ENCODE measurements at regions not wholly inside any gene's neighbourhood (a gene's known extent, or its start where the extent isn't known, plus 50 kb on each side); places are given as distances from the start of the nearest gene placed in this dataset.
"Not testable (repeated sequence)": the region's sequence is repeated elsewhere in the genome, so short reads cannot be mapped to it uniquely, and the experiment has no call there.

DNA sequence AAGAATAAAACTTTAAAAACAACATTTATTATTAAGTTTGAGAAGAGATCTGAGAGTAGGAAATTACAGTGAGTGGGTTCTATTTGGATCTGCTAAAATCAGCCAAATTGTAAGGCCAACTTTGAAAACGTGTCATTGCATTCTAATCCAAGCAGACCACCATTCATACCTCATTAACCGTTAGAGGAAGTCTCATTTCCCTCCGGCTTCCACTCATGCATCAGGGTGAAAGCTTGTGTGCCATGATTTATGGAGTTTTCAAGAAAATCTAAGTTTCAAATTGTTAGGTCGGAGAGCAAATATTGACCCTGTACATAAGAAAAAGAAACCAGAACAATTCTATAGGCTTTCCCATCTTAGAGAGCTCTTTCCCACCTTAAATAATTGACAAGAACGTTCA lies 166.6 kb upstream of the NRG3 start:
- no peak for DNase-seq (ENCODE audit: extremely low read depth, low read depth)

DNA sequence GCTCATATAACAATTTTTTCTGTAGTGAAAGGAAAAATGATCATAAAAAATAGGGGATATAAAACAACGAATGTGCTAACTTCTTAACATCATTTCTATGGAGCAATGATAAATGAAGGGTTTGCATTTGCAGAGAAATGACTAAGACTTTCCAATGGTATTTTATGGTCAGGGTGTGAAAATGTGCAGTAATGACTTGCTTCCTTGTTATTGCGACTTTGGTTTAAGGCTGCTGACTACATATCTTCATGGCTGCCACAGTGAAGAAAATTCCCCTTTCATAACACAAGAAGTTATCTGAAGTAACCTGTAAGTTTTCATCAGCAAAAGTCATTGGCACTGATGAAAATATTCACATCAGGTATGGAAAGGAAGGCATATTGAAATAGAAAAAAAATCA lies 166.1 kb upstream of the NRG3 start:
- DNase-seq (ENCODE audit: extremely low read depth, low read depth) = no peak

- no peak for DNase-seq (ENCODE audit: extremely low read depth, low read depth)
Measured at GRCh38 chr10:81722399-81722798, 152.6 kb upstream of the NRG3 start.

DNA sequence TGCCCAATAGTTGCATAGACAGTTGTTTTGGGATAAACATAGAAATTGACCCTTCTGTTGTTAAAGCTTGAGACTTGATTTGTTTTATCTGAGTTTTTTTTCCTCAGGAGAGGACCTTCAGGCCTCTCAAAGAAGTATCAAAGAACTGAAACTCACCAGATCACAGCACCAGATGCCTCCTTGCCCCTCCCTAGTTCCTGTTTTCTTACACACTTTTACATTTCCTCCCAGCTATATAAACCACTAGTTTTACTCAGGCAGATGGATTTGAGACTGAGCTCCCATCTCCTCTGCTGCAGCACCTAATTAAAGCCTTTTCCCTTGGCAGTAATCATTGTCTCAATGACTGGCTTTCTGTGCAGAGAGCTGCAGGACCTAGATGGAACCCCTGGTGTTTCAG lies 150.6 kb upstream of the NRG3 start:
- no peak for DNase-seq (ENCODE audit: extremely low read depth, low read depth)

DNA sequence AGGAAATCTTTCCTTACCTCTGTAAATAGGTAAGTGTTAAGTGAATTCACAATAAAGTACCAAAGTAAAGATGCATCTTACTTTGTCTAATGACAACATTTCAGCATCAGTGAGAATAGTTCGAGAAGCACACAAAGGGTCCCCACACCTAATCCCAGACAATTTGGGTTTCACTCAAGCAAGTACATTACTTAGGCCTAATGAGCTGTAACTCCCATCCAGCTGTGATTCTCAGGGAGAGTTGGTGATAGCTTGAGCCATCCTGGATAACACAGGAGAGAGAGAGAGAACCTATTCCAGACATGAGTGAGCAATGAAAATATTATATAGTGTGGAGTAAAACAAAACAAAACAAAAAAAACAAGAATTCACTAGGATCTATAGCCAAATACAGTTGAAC lies 149.1 kb upstream of the NRG3 start:
- no peak for DNase-seq (ENCODE audit: extremely low read depth, low read depth)

GRCh38 chr10:81728692-81729091 lies 146.3 kb upstream of the NRG3 start:
- no peak for DNase-seq (ENCODE audit: extremely low read depth, low read depth)

- DNase-seq (ENCODE audit: extremely low read depth, low read depth) = no peak
Measured at GRCh38 chr10:81730891-81731290, 144.1 kb upstream of the NRG3 start.

- DNase-seq (ENCODE audit: extremely low read depth, low read depth) = no peak
Measured at GRCh38 chr10:81733542-81733941, 141.5 kb upstream of the NRG3 start.

DNA sequence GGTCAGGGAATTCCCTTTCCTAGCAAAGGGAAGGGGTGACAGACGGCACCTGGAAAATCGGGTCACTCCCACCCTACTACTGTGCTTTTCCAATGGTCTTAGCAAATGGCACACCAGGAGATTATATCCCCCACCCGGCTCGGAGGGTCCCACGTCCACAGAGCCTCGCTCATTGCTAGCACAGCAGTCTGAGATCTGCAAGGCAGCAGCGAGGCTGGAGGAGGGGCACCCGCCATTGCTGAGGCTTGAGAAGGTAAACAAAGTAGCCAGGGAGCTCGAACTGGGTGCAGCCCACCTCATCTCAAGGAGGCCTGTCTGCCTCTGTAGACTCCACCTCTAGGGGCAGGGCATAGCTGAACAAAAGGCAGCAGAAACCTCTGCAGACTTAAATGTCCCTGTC lies 139.8 kb upstream of the NRG3 start:
- DNase-seq (ENCODE audit: extremely low read depth, low read depth) = not testable (repeated sequence)

DNA sequence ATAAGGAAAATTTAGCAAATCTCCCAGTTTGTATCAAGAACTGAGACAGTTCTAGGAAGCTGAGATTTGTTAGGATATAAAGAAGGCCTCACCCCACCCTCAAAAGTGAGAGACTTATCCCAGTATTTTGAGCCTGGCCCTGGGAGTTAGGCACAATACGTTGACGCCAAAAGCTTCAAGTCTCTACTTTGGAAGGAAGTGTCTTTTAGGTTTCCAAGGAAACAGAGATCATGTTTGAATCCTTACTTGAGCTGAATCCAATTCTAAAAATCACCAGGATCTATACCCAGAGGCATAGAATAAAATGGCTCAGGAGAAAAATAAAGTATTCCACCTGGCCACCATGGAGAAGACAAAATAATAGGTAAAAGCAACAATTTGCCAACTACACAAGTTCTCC lies 115.9 kb upstream of the NRG3 start:
- DNase-seq (ENCODE audit: extremely low read depth, low read depth) = no peak

- DNase-seq (ENCODE audit: extremely low read depth, low read depth) = no peak
Measured at GRCh38 chr10:81784111-81784597, 90.8 kb upstream of the NRG3 start.

- no peak for DNase-seq (ENCODE audit: extremely low read depth, low read depth)
Measured at GRCh38 chr10:81792729-81793128, 82.3 kb upstream of the NRG3 start.

- no peak for DNase-seq (ENCODE audit: extremely low read depth, low read depth)
Measured at GRCh38 chr10:81806842-81807241, 68.2 kb upstream of the NRG3 start.

GRCh38 chr10:81814842-81815241 lies 60.2 kb upstream of the NRG3 start:
- no peak for DNase-seq (ENCODE audit: extremely low read depth, low read depth)

GRCh38 chr10:81817596-81818170 lies 57.3 kb upstream of the NRG3 start:
- no peak for DNase-seq (ENCODE audit: extremely low read depth, low read depth)

- no peak for DNase-seq (ENCODE audit: extremely low read depth, low read depth)
Measured at GRCh38 chr10:81820418-81820817, 54.6 kb upstream of the NRG3 start.
